GM10266 (cell line): ENCODE measurements at regions not wholly inside any gene's neighbourhood (a gene's known extent, or its start where the extent isn't known, plus 50 kb on each side); places are given as distances from the start of the nearest gene placed in this dataset.
"Not testable (repeated sequence)": the region's sequence is repeated elsewhere in the genome, so short reads cannot be mapped to it uniquely, and the experiment has no call there.

ENCODE experiments used
- DNase-seq: peaks from one replicate; pipeline ENCODE4 v3.0.0; 2012; ENCODE audit errors: extremely low spot score
- TF ChIP-seq, protein P1 (sequence below): IDR thresholded peaks from 2 replicates; pipeline ENCODE4 v1.5.1; 2012; ENCODE audit warnings: mild to moderate bottlenecking, low read depth; ENCODE audit not compliant: control insufficient read depth, insufficient read depth; ENCODE audit errors: missing control alignments

DNA sequence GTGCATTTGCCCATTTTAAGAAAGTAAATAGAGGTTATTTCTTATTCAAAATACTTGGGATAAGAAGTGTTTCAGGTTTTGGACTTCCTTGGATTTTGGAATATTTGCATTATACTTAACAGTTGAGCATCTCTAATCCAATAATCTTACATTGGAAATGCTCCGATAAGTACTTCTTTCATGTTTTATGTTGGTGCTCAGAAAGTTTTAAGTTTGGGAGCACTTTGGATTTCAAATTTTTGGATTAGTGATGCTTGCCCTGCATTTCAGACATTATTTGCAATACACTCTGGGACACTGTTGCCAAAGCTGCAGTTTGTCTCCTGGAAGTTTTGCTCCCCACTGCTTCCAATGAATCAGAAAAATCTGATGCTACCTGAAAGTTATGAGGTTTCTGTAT, 691.9 kb upstream of the SLITRK6 start:
- no peak for DNase-seq
- TF ChIP-seq, protein P1, sequence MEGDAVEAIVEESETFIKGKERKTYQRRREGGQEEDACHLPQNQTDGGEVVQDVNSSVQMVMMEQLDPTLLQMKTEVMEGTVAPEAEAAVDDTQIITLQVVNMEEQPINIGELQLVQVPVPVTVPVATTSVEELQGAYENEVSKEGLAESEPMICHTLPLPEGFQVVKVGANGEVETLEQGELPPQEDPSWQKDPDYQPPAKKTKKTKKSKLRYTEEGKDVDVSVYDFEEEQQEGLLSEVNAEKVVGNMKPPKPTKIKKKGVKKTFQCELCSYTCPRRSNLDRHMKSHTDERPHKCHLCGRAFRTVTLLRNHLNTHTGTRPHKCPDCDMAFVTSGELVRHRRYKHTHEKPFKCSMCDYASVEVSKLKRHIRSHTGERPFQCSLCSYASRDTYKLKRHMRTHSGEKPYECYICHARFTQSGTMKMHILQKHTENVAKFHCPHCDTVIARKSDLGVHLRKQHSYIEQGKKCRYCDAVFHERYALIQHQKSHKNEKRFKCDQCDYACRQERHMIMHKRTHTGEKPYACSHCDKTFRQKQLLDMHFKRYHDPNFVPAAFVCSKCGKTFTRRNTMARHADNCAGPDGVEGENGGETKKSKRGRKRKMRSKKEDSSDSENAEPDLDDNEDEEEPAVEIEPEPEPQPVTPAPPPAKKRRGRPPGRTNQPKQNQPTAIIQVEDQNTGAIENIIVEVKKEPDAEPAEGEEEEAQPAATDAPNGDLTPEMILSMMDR, result no peak

DNA sequence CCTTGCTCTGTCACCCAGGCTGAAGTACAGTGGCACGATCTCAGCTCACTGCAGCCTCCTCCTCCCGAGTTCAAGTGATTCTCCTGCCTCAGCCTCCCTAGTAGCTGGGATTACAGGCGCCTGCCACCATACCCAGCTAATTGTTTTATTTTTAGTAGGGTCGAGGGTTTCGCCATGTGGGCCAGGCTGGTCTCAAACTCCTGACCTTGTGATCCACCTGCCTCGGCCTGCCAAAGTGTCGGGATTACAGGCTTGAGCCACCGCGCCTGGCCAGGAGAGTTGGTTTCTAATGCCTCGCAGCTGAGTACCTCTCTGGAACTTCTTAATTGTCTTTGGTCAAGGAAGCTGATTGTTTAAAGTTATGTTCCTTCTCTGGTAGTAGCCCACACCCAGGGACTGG, 702.7 kb upstream of the SLITRK6 start:
- not testable (repeated sequence) for DNase-seq

DNA sequence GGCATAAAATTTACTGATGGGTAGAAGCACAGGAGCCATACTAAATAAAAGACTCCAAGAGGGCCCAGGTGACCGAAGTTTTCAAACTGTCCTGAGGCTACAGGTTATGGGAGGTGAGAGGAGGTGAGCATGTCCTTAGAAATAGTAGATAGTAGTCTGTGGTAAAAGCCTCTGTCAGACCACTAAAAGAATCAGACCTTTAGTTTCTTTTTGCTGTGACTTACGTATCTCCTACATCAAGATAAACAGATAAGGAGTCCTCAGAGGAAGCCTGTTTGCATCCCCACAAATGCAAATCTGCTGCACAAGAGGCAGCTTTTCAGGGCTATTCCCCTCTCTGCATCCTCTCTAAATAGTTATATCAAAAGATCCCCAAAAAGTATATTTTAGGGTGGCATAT, 711.6 kb upstream of the SLITRK6 start:
- TF ChIP-seq, protein P1, result no peak
- DNase-seq, result no peak

DNA sequence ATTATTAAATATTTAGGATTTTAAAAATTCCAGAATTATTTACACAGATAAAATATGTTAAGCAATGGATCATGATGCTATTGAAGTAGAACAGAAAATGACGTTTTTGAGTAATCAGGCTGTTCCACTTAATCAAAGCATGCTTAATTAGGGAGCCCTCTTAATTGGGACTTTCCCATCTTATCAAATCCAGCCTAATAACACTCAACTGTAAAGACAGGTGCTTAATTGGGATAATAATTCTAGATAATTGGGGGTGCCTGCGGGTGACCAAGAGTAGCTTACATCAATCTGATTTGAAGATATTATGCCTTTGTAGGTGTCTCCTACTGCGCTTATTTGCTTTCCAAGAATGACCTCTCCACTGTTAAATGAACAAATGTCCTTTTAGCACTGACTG, 742.2 kb upstream of the SLITRK6 start:
- no peak for DNase-seq
- TF ChIP-seq, protein P1, result no peak

DNA sequence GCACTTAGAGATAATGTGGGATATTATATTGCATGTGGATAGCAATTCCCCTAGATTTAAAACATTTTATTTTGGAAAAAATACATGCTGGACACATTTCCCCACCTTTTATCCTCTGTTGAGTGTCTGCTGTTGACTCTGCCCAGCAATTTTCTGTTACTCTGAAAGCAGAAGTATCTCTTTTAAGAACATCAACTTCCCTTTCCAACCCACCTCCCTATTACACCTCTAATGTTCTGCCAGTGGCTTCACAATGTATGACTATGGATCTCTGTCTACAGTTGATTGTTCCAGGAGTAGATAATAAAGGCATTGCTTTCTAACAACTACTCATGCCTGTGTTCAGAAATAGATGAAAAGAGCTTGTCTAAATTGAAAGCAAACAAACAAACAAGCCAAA, 754.8 kb upstream of the SLITRK6 start:
- no peak for DNase-seq
- TF ChIP-seq, protein P1, result no peak

DNA sequence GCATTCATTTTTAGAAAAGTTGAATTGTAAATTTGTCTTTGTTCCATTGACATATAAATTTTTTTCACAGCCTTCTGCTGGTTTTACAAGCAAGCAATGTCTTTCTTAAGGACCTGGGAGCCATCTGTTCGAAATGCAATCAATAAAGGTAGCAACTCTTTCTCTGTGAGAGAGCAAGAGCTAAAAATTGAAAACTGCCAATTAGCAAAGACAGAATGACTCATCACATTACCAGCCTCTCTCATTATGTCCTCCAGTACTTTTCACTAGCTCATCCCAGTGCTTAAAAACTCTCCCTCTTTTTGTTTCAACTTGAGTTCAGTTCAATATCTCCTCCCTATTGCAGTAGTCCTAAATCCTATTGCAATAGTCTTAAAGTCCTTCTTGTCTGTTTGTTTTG, 760.7 kb upstream of the SLITRK6 start:
- TF ChIP-seq, protein P1, result no peak
- no peak for DNase-seq

DNA sequence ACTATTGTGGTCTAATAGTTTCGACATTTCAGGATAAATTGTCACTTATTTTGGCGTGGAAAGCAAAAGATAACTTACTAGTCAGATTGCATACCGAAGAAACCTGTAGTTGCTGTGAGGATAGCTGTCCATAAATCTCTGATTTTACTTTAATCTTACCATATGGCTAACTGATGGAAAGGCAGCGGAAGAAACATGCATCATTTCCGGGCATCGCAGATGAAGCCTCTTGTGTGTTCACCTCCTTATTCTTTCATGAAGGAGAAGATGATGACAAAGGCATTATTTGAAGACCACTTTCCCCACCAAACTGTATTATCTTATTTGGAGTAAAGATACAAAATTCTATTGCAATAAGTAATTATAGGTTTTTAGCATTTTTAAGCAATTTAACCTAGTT, 763.6 kb upstream of the SLITRK6 start:
- DNase-seq, result no peak
- TF ChIP-seq, protein P1, result no peak

DNA sequence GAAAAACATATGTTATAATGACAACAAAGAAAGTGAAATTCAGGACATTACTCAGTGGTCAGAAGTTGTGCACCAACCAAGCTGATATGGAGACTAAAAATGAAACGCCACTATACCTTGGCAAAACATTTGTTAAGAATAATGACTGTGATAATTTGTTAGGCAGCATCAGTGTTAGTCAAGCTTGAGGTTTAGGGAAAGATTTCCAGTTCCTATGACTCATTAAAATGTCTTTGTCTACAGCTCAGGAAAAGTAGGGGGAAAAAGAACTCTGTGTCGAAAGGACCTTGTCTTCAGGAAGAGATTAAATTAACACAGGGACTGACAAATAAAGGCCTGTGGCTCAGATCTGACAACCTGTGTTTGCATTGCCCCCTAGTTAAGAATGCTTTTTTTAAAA, 764.1 kb upstream of the SLITRK6 start:
- no peak for DNase-seq
- TF ChIP-seq, protein P1, result no peak
